Lung (tissue), 11 donors: ENCODE measurements at regions not wholly inside any gene's neighbourhood (a gene's known extent, or its start where the extent isn't known, plus 50 kb on each side); places are given as distances from the start of the nearest gene placed in this dataset.

Source experiments
- ATAC-seq: fragments of 200-7000 bp; cut with Tn5 transposase; one replicate; pipeline ENCODE4 v1.9.1; 2020; ENCODE audit warnings: moderate number of reproducible peaks; ENCODE audit not compliant: insufficient read depth, low FRiP score
- DNase-seq, 3 donors: peaks; one replicate each; pipeline ENCODE4 v3.0.0-alpha.2; 2013 to 2017
- H3K27ac ChIP-seq, 2 donors: one replicate each; pipeline ENCODE4 v1.5.1; 2013; ENCODE audit warnings: mild to moderate bottlenecking in 2 of 2, moderate library complexity in 2 of 2, control low read depth in 1 of 2, inconsistent platforms in 1 of 2, low read depth in 1 of 2, low read length in 1 of 2
- H3K27me3 ChIP-seq, 3 donors: one replicate each; pipeline ENCODE4 v1.5.1; 2013; ENCODE audit warnings: low read length in 2 of 3; ENCODE audit not compliant: control insufficient read depth in 3 of 3, insufficient read depth in 3 of 3
- H3K36me3 ChIP-seq, 4 donors: one replicate each; pipeline ENCODE4 v1.5.1; 2013; ENCODE audit warnings: low read length in 4 of 4, mild to moderate bottlenecking in 1 of 4, moderate library complexity in 1 of 4; ENCODE audit not compliant: control insufficient read depth in 4 of 4, insufficient read depth in 4 of 4
- H3K4me1 ChIP-seq, 5 donors: one replicate each; pipeline ENCODE4 v1.5.1; 2013; ENCODE audit warnings: low read length in 5 of 5, mild to moderate bottlenecking in 2 of 5, moderate library complexity in 1 of 5; ENCODE audit not compliant: control insufficient read depth in 5 of 5, insufficient read depth in 5 of 5
- H3K4me3 ChIP-seq: one replicate; pipeline ENCODE4 v1.5.1; 2013; ENCODE audit warnings: mild to moderate bottlenecking, control low read depth, moderate library complexity
- H3K9ac ChIP-seq, 2 donors: one replicate each; pipeline ENCODE4 v1.5.1; 2013; ENCODE audit warnings: low read length in 2 of 2, control low read depth in 1 of 2; ENCODE audit not compliant: insufficient read depth in 1 of 2
- H3K9me3 ChIP-seq, 4 donors: one replicate each; pipeline ENCODE4 v1.5.1; 2013; ENCODE audit warnings: low read length in 3 of 4, mild to moderate bottlenecking in 1 of 4, moderate library complexity in 1 of 4; ENCODE audit not compliant: control insufficient read depth in 4 of 4, insufficient read depth in 3 of 4
- WGBS, 2 donors: extraction: QIAGEN DNeasy Blood & Tissue Kit; methylation state at CpG; one replicate each; pipeline ENCODE4 v1.1.7; 2013; 5-methylcytosine and 5-hydroxymethylcytosine counted together
- TF ChIP-seq, protein P1 (sequence below): IDR thresholded peaks from 2 replicates; pipeline ENCODE4 v1.5.1; 2012; ENCODE audit warnings: mild to moderate bottlenecking; ENCODE audit errors: control extremely low read depth, extremely low read depth
- donor health status: control.
- donor health status: control.
- donor health status: Bipolar disorder and iron deficiency.
- donor health status: healthy.
- donor health status: DM: yes; HTN: yes; CAD: no.

DNA sequence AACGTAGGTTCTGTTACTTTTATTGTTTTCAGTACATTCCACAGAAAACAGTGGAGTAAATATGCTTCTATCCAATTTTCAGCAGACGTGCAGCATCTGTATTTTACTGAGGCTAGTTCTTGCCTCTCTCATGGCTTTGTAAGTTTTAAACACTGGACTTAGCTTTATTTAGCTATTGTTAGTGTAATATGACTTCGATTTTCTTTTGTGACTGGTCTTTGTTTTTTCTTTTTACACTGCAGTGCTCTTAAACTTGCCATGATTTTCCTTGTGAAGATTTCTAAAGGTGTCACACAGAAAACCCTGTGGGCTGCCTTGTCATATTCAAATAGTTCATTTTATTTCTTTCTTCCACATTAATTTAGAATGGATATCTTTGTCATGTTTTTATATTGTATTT is 1234.9 kb upstream of the CITED2 start:
- H3K27ac ChIP-seq, result no peak overlapping the region
- TF ChIP-seq, protein P1, sequence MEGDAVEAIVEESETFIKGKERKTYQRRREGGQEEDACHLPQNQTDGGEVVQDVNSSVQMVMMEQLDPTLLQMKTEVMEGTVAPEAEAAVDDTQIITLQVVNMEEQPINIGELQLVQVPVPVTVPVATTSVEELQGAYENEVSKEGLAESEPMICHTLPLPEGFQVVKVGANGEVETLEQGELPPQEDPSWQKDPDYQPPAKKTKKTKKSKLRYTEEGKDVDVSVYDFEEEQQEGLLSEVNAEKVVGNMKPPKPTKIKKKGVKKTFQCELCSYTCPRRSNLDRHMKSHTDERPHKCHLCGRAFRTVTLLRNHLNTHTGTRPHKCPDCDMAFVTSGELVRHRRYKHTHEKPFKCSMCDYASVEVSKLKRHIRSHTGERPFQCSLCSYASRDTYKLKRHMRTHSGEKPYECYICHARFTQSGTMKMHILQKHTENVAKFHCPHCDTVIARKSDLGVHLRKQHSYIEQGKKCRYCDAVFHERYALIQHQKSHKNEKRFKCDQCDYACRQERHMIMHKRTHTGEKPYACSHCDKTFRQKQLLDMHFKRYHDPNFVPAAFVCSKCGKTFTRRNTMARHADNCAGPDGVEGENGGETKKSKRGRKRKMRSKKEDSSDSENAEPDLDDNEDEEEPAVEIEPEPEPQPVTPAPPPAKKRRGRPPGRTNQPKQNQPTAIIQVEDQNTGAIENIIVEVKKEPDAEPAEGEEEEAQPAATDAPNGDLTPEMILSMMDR, result no peak
- peaks cover 0 to 3% (median 0%) of the 10 kb centered on the region in 5 donors for H3K4me1 ChIP-seq
- DNase-seq, result no peak
- no peak for ATAC-seq
- no peaks in the 10 kb centered on the region for H3K9me3 ChIP-seq
- no peaks in the 10 kb centered on the region for H3K36me3 ChIP-seq
- no peak overlapping the region for H3K4me3 ChIP-seq
- H3K9ac ChIP-seq, result no peak overlapping the region
- no peaks in the 10 kb centered on the region for H3K27me3 ChIP-seq
- WGBS, 2 donors, result 77 to 86% methylated on average over 3 of the region's 3 CpGs

DNA sequence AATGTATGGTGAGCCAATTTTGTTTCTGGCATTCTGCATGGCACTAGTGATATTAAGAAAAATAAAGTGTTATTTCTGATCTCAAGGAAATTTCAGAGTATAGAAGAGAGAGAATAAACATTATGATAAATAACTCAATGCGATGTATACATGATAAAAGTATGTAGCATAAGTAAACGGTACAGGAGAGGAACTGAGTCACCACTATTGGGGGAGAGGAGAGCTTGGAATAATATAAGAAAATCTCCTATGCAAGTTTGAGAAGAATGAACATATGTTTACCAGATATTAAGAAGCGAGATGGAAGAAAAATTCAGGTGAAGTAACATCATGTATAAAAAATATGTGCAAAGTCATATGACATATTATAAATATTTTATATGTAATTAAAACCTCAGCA is 1230.3 kb upstream of the CITED2 start:
- no peaks in the 10 kb centered on the region for H3K36me3 ChIP-seq
- TF ChIP-seq, protein P1, result no peak
- 79 to 94% methylated on average over 3 of the region's 3 CpGs for WGBS, 2 donors
- H3K4me1 ChIP-seq, result peaks cover 0 to 14% (median 4%) of the 10 kb centered on the region in 5 donors
- H3K9me3 ChIP-seq, result no peaks in the 10 kb centered on the region
- no peak for ATAC-seq
- no peaks in the 10 kb centered on the region for H3K27me3 ChIP-seq
- H3K9ac ChIP-seq, result no peak overlapping the region
- no peak overlapping the region for H3K4me3 ChIP-seq
- DNase-seq, result no peak
- H3K27ac ChIP-seq, result no peak overlapping the region

- TF ChIP-seq, protein P1, result no peak
- peaks cover 0 to 14% (median 4%) of the 10 kb centered on the region in 5 donors for H3K4me1 ChIP-seq
- H3K9ac ChIP-seq, result no peak overlapping the region
- DNase-seq, result no peak
- H3K36me3 ChIP-seq, result no peaks in the 10 kb centered on the region
- no peak overlapping the region for H3K4me3 ChIP-seq
- H3K27ac ChIP-seq, result no peak overlapping the region
- WGBS, 2 donors, result 79 to 90% methylated on average over 6 of the region's 6 CpGs
- no peak for ATAC-seq
- H3K9me3 ChIP-seq, result no peaks in the 10 kb centered on the region
- H3K27me3 ChIP-seq, result no peaks in the 10 kb centered on the region
Observed at GRCh38 chr6:140602431-140603248, 1228.2 kb upstream of the CITED2 start.
